Fibroblast of pulmonary artery (primary cell): ENCODE measurements at regions not wholly inside any gene's neighbourhood (a gene's known extent, or its start where the extent isn't known, plus 50 kb on each side); places are given as distances from the start of the nearest gene placed in this dataset.

Experiments used
- DNase-seq: peaks from one replicate; pipeline ENCODE4 v3.0.0-alpha.2; 2010; ENCODE audit warnings: low read depth
- H3K4me3 ChIP-seq: replicated peaks from 2 replicates; pipeline ENCODE4 v1.5.1; 2011; ENCODE audit warnings: low read depth, mild to moderate bottlenecking, control low read depth, low read length, moderate library complexity
- TF ChIP-seq, protein P1 (sequence below): IDR thresholded peaks from 2 replicates; pipeline ENCODE4 v1.5.1; 2011; ENCODE audit warnings: mild to moderate bottlenecking, control low read depth, low read length, inconsistent platforms; ENCODE audit errors: missing control alignments

DNA sequence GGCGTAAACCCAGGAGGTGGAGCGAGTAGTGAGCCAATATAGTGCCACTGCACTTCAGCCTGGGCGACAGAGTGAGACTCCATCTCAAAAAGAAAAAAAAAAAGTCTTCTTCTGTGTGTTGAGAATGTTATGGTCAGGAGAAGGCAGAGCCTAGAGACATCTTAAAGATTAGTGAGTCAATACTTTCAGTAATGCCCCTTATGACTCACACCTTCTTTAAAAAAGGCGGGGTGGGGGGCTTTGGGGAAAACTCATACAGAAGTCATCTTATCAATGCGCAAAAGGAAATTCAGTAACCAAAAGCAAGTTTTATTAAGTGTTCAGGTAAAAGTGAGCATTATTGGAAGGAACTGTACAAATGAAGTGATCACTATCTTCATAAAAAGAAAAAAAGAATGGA, 1369.8 kb upstream of the LRRTM3 start:
- no peak for DNase-seq
- TF ChIP-seq, protein P1, sequence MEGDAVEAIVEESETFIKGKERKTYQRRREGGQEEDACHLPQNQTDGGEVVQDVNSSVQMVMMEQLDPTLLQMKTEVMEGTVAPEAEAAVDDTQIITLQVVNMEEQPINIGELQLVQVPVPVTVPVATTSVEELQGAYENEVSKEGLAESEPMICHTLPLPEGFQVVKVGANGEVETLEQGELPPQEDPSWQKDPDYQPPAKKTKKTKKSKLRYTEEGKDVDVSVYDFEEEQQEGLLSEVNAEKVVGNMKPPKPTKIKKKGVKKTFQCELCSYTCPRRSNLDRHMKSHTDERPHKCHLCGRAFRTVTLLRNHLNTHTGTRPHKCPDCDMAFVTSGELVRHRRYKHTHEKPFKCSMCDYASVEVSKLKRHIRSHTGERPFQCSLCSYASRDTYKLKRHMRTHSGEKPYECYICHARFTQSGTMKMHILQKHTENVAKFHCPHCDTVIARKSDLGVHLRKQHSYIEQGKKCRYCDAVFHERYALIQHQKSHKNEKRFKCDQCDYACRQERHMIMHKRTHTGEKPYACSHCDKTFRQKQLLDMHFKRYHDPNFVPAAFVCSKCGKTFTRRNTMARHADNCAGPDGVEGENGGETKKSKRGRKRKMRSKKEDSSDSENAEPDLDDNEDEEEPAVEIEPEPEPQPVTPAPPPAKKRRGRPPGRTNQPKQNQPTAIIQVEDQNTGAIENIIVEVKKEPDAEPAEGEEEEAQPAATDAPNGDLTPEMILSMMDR, result no peak
- no peak overlapping the region for H3K4me3 ChIP-seq

DNA sequence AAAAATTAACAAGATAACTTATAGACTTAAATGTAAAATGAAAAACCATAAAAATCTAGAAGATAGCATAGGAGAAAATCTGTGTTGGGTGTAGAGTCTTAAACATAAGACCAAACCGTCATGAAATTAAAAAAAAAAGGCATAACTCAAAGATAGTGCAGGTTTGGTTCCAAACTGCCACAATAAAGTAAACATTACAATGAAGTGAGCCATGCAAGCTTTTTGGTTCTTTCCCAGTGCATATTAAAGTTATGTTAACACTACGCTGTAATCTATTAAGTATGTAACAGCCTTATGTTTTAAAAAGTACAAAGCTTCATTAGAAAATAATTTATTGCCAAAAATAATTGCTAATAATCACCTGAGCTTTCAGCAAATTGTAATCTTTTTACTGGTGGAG, 1366.5 kb upstream of the LRRTM3 start:
- no peak for DNase-seq
- no peak overlapping the region for H3K4me3 ChIP-seq
- TF ChIP-seq, protein P1, result no peak

DNA sequence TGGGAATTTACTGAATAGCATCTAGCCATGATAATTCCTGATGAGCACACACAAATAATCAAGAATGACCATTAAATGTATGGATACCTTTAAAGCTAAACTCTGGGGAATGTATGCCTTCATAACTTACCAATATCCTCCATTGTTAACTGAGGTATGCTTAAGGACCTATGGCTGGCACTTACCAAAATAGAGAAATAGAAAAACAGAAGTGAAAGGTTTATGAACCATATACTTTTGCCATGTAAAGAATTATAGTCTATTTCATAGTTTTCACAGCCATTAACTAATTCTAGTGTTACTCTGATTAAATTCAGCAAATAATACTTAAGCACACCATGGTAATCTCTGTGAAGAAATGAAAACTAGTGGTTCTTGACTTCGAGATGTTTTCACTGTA, 1360.6 kb upstream of the LRRTM3 start:
- no peak overlapping the region for H3K4me3 ChIP-seq
- TF ChIP-seq, protein P1, result no peak
- no peak for DNase-seq

DNA sequence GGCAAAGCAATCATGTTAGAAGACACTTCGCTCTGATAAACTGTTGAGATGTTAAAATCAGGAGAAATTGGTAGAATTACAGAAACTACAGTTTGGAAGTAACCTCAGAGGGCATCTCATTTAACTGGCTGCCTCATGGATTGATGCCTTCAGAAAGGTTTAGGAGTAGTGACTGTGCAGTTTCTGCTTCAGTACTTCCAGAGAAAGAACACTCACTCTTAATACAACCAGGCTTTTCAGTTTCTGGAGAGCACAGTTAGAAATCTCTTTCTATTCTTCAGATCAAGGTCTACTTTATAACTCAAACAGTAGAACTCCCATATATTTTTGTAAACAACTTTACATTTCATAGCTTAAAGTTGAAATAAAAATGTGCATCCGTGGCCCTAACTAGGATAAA, 1358.9 kb upstream of the LRRTM3 start:
- no peak overlapping the region for H3K4me3 ChIP-seq
- no peak for DNase-seq
- TF ChIP-seq, protein P1, result no peak

DNA sequence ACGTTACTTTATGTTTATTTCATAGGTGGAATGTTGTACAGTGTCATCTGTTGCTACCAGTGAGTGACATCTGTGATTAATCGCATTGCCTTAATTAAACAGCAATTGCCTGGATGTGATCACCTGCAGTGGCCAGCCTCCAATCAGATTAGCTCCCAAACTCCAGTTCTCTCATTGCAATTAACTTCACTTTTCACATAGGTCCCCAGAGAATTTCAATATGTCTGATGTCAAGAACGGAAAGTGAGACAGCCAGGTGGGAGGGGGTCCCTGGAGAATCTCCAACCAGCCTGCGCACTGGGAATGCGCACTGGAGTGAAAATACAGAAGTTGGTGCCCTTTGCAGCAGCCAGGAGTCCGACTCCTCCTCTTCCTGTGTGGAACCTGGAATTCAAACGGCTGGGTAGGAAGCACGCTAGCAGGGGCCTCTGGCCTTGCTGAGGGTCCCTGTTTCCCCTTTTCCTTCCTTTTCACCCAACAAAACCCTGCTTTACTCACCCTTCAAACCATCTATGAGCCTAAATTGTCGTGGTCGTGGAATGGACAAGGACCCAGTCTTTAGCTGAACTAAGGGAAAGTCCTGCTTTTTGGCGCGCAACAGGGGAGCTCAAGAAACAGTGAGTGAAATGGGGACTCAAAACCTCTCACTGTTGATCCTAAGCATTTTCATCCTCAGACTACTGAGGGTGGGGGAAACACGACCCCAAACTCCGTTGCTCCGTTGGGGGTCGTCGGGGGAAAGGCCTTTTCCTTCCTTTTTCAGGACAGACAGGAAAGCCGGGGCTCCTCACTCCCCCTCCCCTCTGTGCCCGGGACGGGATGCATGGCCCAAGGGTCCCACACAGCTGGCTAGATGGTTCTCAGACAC, 1355.5 kb upstream of the LRRTM3 start:
- TF ChIP-seq, protein P1, result peak; percentile 7
- peak; percentile 51 for DNase-seq
- peak overlapping the region; percentile 59 for H3K4me3 ChIP-seq

DNA sequence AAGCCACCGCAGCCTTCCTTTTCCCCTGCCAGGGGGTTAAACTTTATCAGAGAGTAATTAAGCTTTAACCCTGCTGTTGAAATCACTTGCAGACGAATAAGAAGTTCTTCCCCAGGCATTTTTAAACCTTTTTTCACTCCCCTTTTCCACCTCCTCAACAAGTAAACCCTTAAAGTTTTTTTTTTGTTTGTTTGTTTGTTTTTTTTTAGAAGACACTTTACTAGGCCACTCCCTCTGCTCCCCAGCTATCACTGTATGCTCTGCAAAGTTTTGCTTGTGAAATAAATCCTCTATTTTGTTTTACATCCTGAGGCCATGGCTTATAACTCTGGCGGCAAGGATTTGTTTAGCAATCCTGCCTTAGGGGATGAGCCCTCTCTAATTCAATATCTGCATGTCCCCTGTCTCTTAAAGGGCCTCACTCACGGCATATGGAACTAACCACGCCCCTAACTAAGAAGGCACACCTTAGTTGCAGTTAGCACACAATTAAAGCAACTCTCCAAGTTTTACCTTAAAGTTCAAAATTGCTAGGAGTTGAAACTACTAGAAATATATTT, 1354.7 kb upstream of the LRRTM3 start:
- peak overlapping the region; percentile 59 for H3K4me3 ChIP-seq
- TF ChIP-seq, protein P1, result no peak
- peak; percentile 8 for DNase-seq

DNA sequence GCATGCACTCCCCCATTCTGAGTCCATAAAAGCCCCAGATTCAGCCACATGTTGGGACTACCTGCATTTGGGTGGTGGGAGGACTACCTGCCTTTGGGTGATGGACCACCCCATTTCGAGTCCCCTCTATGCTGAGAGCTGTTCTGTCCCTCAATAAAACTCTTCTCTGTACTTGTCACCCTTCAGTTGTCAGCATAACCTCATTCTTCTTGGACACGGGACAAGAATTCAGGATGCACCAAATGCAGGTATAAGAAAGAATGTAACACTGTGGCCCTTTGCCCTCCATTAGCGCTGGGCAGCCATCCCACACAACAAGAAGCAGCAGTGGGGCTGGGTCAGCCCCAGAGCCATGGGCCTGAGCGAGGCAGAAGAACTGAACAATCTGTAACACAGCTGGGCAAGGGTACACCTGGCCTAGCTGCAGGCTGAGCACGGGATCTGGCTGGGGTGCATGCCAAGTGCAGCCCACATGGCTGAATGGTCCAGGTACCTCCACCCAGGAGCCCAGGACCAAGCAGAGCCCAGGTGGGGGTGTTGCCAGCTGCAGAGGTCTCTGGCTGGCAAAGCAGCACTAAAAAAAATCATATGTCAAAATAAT, 1344.3 kb upstream of the LRRTM3 start:
- DNase-seq, result no peak
- no peak overlapping the region for H3K4me3 ChIP-seq
- TF ChIP-seq, protein P1, result no peak
